CD14-positive monocyte (primary cell): ENCODE measurements at regions not wholly inside any gene's neighbourhood (a gene's known extent, or its start where the extent isn't known, plus 50 kb on each side); places are given as distances from the start of the nearest gene placed in this dataset.
A peak's percentile ranks its signal among the peaks of the same experiment; 100 is the strongest.

ENCODE experiments used
- DNase-seq, 3 donors: peaks; one replicate each; pipeline ENCODE4 v3.0.0-alpha.2; 2011 to 2022
- H2AFZ ChIP-seq: 2 replicates; pipeline ENCODE4 v1.6.0; 2012; ENCODE audit warnings: mild to moderate bottlenecking, low read depth, low read length, inconsistent platforms; ENCODE audit not compliant: insufficient read depth, poor library complexity, severe bottlenecking
- H3K27ac ChIP-seq, 2 donors: 1 replicate in 1 of 2; 2 replicates in 1 of 2; pipeline ENCODE4 v1.5.1; 2012 to 2013; ENCODE audit warnings: low read length in 2 of 2, control low read depth in 1 of 2, inconsistent platforms in 1 of 2, low read depth in 1 of 2, mild to moderate bottlenecking in 1 of 2
- H3K27me3 ChIP-seq, 2 donors: one replicate each; pipeline versions ENCODE4 v1.6.0 to v1.6.1; 2011 to 2013; ENCODE audit warnings: low read length in 2 of 2; ENCODE audit not compliant: control insufficient read depth in 2 of 2, insufficient read depth in 2 of 2
- H3K36me3 ChIP-seq, 2 donors: replicated peaks in 1 of 2; 1 replicate in 1 of 2; 2 replicates in 1 of 2; pipeline versions ENCODE4 v1.5.1 to v1.6.1; 2012 to 2013; ENCODE audit warnings: low read length in 2 of 2, control low read depth in 1 of 2, inconsistent platforms in 1 of 2, mild to moderate bottlenecking in 1 of 2; ENCODE audit not compliant: insufficient read depth in 2 of 2, control insufficient read depth in 1 of 2
- H3K4me1 ChIP-seq, 2 donors: 1 replicate in 1 of 2; 2 replicates in 1 of 2; pipeline versions ENCODE4 v1.5.1 to v1.6.1; 2012 to 2013; ENCODE audit warnings: low read length in 2 of 2, control low read depth in 1 of 2, inconsistent platforms in 1 of 2, mild to moderate bottlenecking in 1 of 2, moderate library complexity in 1 of 2; ENCODE audit not compliant: insufficient read depth in 2 of 2, control insufficient read depth in 1 of 2
- H3K4me2 ChIP-seq: replicated peaks from 2 replicates; pipeline ENCODE3; 2012; ENCODE audit warnings: low read length, moderate library complexity, mild to moderate bottlenecking; ENCODE audit not compliant: poor library complexity, severe bottlenecking; ENCODE audit errors: extremely low read depth
- H3K4me3 ChIP-seq, 3 experiments: fragments of 200-600 bp in 1 of 3; sonication (generic) in 1 of 3; replicated peaks in 1 of 3; 1 replicate in 2 of 3; 2 replicates in 1 of 3; pipeline ENCODE4 v1.5.1; 2011 to 2013; ENCODE audit warnings: low read length in 3 of 3, mild to moderate bottlenecking in 3 of 3, control low read depth in 2 of 3, low read depth in 2 of 3, inconsistent platforms in 1 of 3, moderate library complexity in 1 of 3
- H3K79me2 ChIP-seq: 2 replicates; pipeline ENCODE4 v1.6.0; 2012; ENCODE audit warnings: mild to moderate bottlenecking, control low read depth, inconsistent platforms, low read length, moderate library complexity; ENCODE audit not compliant: insufficient read depth
- H3K9ac ChIP-seq: 2 replicates; pipeline ENCODE4 v1.6.0; 2017; ENCODE audit warnings: low read length, mild to moderate bottlenecking; ENCODE audit not compliant: insufficient read depth, poor library complexity, severe bottlenecking
- H3K9me3 ChIP-seq, 2 donors: replicated peaks in 1 of 2; 1 replicate in 1 of 2; 2 replicates in 1 of 2; pipeline versions ENCODE4 v1.5.1 to v1.6.1; 2012 to 2013; ENCODE audit warnings: low read length in 2 of 2, control low read depth in 1 of 2; ENCODE audit not compliant: control insufficient read depth in 1 of 2, insufficient read depth in 1 of 2
- H4K20me1 ChIP-seq: 2 replicates; pipeline ENCODE4 v1.6.0; 2012; ENCODE audit warnings: mild to moderate bottlenecking, low read length, control low read depth, moderate library complexity; ENCODE audit not compliant: insufficient read depth
- H3K27ac Mint-ChIP-seq, 7 donors: one replicate each; pipeline ENCODE4 v1.8.0; 2020; ENCODE audit warnings: mild to moderate bottlenecking in 7 of 7, mixed read lengths in 7 of 7, moderate library complexity in 6 of 7, inconsistent platforms in 2 of 7
- H3K27me3 Mint-ChIP-seq, 3 donors: one replicate each; pipeline ENCODE4 v1.8.0; 2021 to 2022; ENCODE audit warnings: low read depth in 3 of 3, mild to moderate bottlenecking in 3 of 3, mixed read lengths in 3 of 3, moderate library complexity in 3 of 3, inconsistent platforms in 1 of 3
- H3K36me3 Mint-ChIP-seq, 2 donors: one replicate each; pipeline ENCODE4 v1.8.0; 2020; ENCODE audit warnings: mixed read lengths in 2 of 2, inconsistent platforms in 1 of 2, mild to moderate bottlenecking in 1 of 2
- H3K4me1 Mint-ChIP-seq: one replicate; pipeline ENCODE4 v1.8.0; 2020; ENCODE audit warnings: mild to moderate bottlenecking, mixed read lengths
- H3K4me3 Mint-ChIP-seq, 2 donors: one replicate each; pipeline ENCODE4 v1.8.0; 2020; ENCODE audit warnings: mild to moderate bottlenecking in 2 of 2, mixed read lengths in 2 of 2, moderate library complexity in 1 of 2
- H3K9me3 Mint-ChIP-seq, 7 donors: one replicate each; pipeline ENCODE4 v1.8.0; 2020 to 2022; ENCODE audit warnings: mixed read lengths in 7 of 7, mild to moderate bottlenecking in 6 of 7, moderate library complexity in 6 of 7, inconsistent platforms in 2 of 7
- CTCF ChIP-seq: fragments of 200-600 bp; IDR thresholded peaks from one replicate; pipeline ENCODE4 v1.8.0; 2022; ENCODE audit warnings: antibody characterized with exemption, mild to moderate bottlenecking
- WGBS: methylation state at CpG from one replicate; pipeline ENCODE4 v1.1.5; 2013; ENCODE audit warnings: missing lambda C conversion rate; ENCODE audit not compliant: insufficient coverage; 5-methylcytosine and 5-hydroxymethylcytosine counted together
- intact Hi-C, 2 donors: fragments of 100-400 bp; cut with micrococcal nuclease; formaldehyde crosslinking; loops; one replicate each; pipeline versions ENCODE4 v1.15.0 to v1.15.1; 2023

- no peaks in the 10 kb centered on the region for H3K4me1 Mint-ChIP-seq
- Histone ChIP-seq H3K9ac (no peak overlapping the region), H2AFZ (no peak overlapping the region), H3K9me3 (peaks cover 0 to 6% of the 10 kb centered on the region in 2 donors), H3K4me1 (no peaks in the 10 kb centered on the region), H3K79me2 (no peaks in the 10 kb centered on the region), H3K27ac (no peak overlapping the region), H4K20me1 (no peaks in the 10 kb centered on the region), H3K27me3 (no peaks in the 10 kb centered on the region), H3K4me3 (no peak overlapping the region), H3K4me2 (no peak overlapping the region), H3K36me3 (no peaks in the 10 kb centered on the region)
- no peak for TF ChIP-seq CTCF
- DNase-seq, result peak in 1 of 3 donors; percentile 4
- H3K9me3 Mint-ChIP-seq, result peaks cover 0 to 9% (median 6%) of the 10 kb centered on the region in 7 donors
- no peak overlapping the region for H3K27ac Mint-ChIP-seq
- no peak overlapping the region for H3K4me3 Mint-ChIP-seq
- intact Hi-C loops, result no loop called here
- H3K27me3 Mint-ChIP-seq, result no peaks in the 10 kb centered on the region
- no CpG with 5 or more reads among the region's 1 CpG for WGBS
- H3K36me3 Mint-ChIP-seq, result no peaks in the 10 kb centered on the region
These were observed 898.9 kb upstream of the EYS start for GRCh38 chr6:66605971-66606370.

GRCh38 chr6:66605011-66605410 lies 898.0 kb upstream of the EYS start:
- no peak overlapping the region for H3K27ac ChIP-seq
- Mint-ChIP-seq H3K4me1 (no peaks in the 10 kb centered on the region), H3K27ac (peak overlapping the region in 1 of 7 donors; percentile 25), H3K4me3 (no peak overlapping the region), H3K36me3 (no peaks in the 10 kb centered on the region), H3K27me3 (no peaks in the 10 kb centered on the region), H3K9me3 (peaks cover 2 to 9% (median 4%) of the 10 kb centered on the region in 7 donors)
- H3K4me3 ChIP-seq, result no peak overlapping the region
- intact Hi-C loops, result no loop called here
- H4K20me1 ChIP-seq, result no peaks in the 10 kb centered on the region
- H3K79me2 ChIP-seq, result no peaks in the 10 kb centered on the region
- H3K9ac ChIP-seq, result no peak overlapping the region
- peaks cover 0 to 6% of the 10 kb centered on the region in 2 donors for H3K9me3 ChIP-seq
- no peaks in the 10 kb centered on the region for H3K27me3 ChIP-seq
- no peak overlapping the region for H2AFZ ChIP-seq
- no peak overlapping the region for H3K4me2 ChIP-seq
- no peaks in the 10 kb centered on the region for H3K4me1 ChIP-seq
- H3K36me3 ChIP-seq, result no peaks in the 10 kb centered on the region
- no peak for DNase-seq
- TF ChIP-seq CTCF, result no peak
